KMS-11 (cell line): ENCODE measurements at regions not wholly inside any gene's neighbourhood (a gene's known extent, or its start where the extent isn't known, plus 50 kb on each side); places are given as distances from the start of the nearest gene placed in this dataset.

Source experiments
- H2AFZ ChIP-seq: fragments of 200-600 bp; sonication (generic); 2 replicates; pipeline ENCODE4 v1.6.1; 2016; ENCODE audit warnings: antibody characterized with exemption, mixed run types, low read depth
- H3K27ac ChIP-seq: fragments of 200-600 bp; sonication (generic); 2 replicates; pipeline ENCODE4 v1.6.1; 2016; ENCODE audit warnings: mild to moderate bottlenecking, mixed run types
- H3K27me3 ChIP-seq: fragments of 200-600 bp; sonication (generic); 2 replicates; pipeline ENCODE4 v1.6.1; 2017; ENCODE audit warnings: mild to moderate bottlenecking, low read depth, mixed run types, moderate library complexity; ENCODE audit not compliant: insufficient read depth
- H3K36me3 ChIP-seq: fragments of 200-600 bp; sonication (generic); 2 replicates; pipeline ENCODE4 v1.6.1; 2017; ENCODE audit warnings: mild to moderate bottlenecking, mixed run types; ENCODE audit not compliant: insufficient read depth
- H3K4me1 ChIP-seq: fragments of 200-600 bp; sonication (generic); 2 replicates; pipeline ENCODE4 v1.6.1; 2016; ENCODE audit warnings: mild to moderate bottlenecking, low read depth, mixed run types; ENCODE audit not compliant: poor library complexity, severe bottlenecking
- H3K4me2 ChIP-seq: fragments of 200-600 bp; sonication (generic); 2 replicates; pipeline ENCODE4 v1.7.0; 2016; ENCODE audit warnings: mild to moderate bottlenecking, mixed run types
- H3K4me3 ChIP-seq: fragments of 200-600 bp; sonication (generic); IDR thresholded peaks from 2 replicates; pipeline ENCODE4 v1.6.1; 2017; ENCODE audit warnings: low read depth, low read length, mixed read lengths; ENCODE audit not compliant: insufficient read depth
- H3K79me2 ChIP-seq: fragments of 200-600 bp; sonication (generic); 2 replicates; pipeline ENCODE4 v1.6.1; 2016; ENCODE audit warnings: low read depth, mixed run types; ENCODE audit not compliant: insufficient read depth
- H3K9ac ChIP-seq: fragments of 200-600 bp; sonication (generic); 2 replicates; pipeline ENCODE4 v1.6.1; 2016; ENCODE audit warnings: mild to moderate bottlenecking, mixed run types
- H4K20me1 ChIP-seq: fragments of 200-600 bp; sonication (generic); 2 replicates; pipeline ENCODE4 v1.6.1; 2016; ENCODE audit warnings: mild to moderate bottlenecking, mixed run types; ENCODE audit not compliant: insufficient read depth
- CTCF ChIP-seq: fragments of 200-600 bp; sonication (generic); conservative IDR thresholded peaks from 2 replicates; pipeline ENCODE4 v1.6.1; 2017; ENCODE audit warnings: low read depth, mild to moderate bottlenecking, antibody characterized with exemption, low read length, moderate library complexity, mixed read lengths

GRCh38 chr7:16070806-16071205, 350.5 kb downstream of the CRPPA start:
- Histone ChIP-seq H3K9ac (no peak overlapping the region), H3K27ac (no peak overlapping the region), H3K36me3 (no peaks in the 10 kb centered on the region), H3K4me3 (no peak overlapping the region), H3K4me2 (no peak overlapping the region), H4K20me1 (no peaks in the 10 kb centered on the region), H2AFZ (no peak overlapping the region), H3K4me1 (no peaks in the 10 kb centered on the region), H3K27me3 (no peaks in the 10 kb centered on the region), H3K79me2 (no peaks in the 10 kb centered on the region)
- no peak for TF ChIP-seq CTCF

GRCh38 chr7:16069998-16070397, 351.3 kb downstream of the CRPPA start:
- TF ChIP-seq CTCF, result no peak
- H3K27me3 ChIP-seq, result no peaks in the 10 kb centered on the region
- no peak overlapping the region for H2AFZ ChIP-seq
- no peaks in the 10 kb centered on the region for H3K79me2 ChIP-seq
- no peaks in the 10 kb centered on the region for H4K20me1 ChIP-seq
- H3K4me3 ChIP-seq, result no peak overlapping the region
- H3K4me1 ChIP-seq, result no peaks in the 10 kb centered on the region
- H3K4me2 ChIP-seq, result no peak overlapping the region
- no peaks in the 10 kb centered on the region for H3K36me3 ChIP-seq
- no peak overlapping the region for H3K9ac ChIP-seq
- H3K27ac ChIP-seq, result no peak overlapping the region

GRCh38 chr7:16068183-16068582, 353.2 kb downstream of the CRPPA start:
- H4K20me1 ChIP-seq, result no peaks in the 10 kb centered on the region
- no peaks in the 10 kb centered on the region for H3K27me3 ChIP-seq
- no peaks in the 10 kb centered on the region for H3K79me2 ChIP-seq
- H3K4me1 ChIP-seq, result no peaks in the 10 kb centered on the region
- H3K27ac ChIP-seq, result no peak overlapping the region
- no peak overlapping the region for H3K9ac ChIP-seq
- H3K4me2 ChIP-seq, result no peak overlapping the region
- H2AFZ ChIP-seq, result no peak overlapping the region
- no peak for TF ChIP-seq CTCF
- H3K4me3 ChIP-seq, result no peak overlapping the region
- H3K36me3 ChIP-seq, result no peaks in the 10 kb centered on the region

GRCh38 chr7:16067711-16068110, 353.6 kb downstream of the CRPPA start:
- H3K27me3 ChIP-seq, result no peaks in the 10 kb centered on the region
- no peaks in the 10 kb centered on the region for H4K20me1 ChIP-seq
- no peak overlapping the region for H2AFZ ChIP-seq
- no peak overlapping the region for H3K4me3 ChIP-seq
- no peaks in the 10 kb centered on the region for H3K4me1 ChIP-seq
- no peaks in the 10 kb centered on the region for H3K79me2 ChIP-seq
- no peak overlapping the region for H3K4me2 ChIP-seq
- no peak for TF ChIP-seq CTCF
- no peak overlapping the region for H3K9ac ChIP-seq
- H3K27ac ChIP-seq, result no peak overlapping the region
- no peaks in the 10 kb centered on the region for H3K36me3 ChIP-seq
